Right atrium auricular region (tissue), 2 donors: ENCODE measurements at regions not wholly inside any gene's neighbourhood (a gene's known extent, or its start where the extent isn't known, plus 50 kb on each side); places are given as distances from the start of the nearest gene placed in this dataset.

ENCODE experiments used
- DNase-seq: peaks from one replicate; pipeline ENCODE4 v3.0.0-alpha.2; 2019; ENCODE audit warnings: low spot score
- H3K27ac ChIP-seq, 2 donors: fragments of 200-600 bp; sonication (generic); 1 replicate in 1 of 2; 2 replicates in 1 of 2; pipeline ENCODE4 v1.5.1; 2016 to 2019
- H3K27me3 ChIP-seq, 2 donors: fragments of 200-600 bp; sonication (generic); one replicate each; pipeline versions ENCODE4 v1.5.1 to v1.6.0; 2017 to 2019
- H3K36me3 ChIP-seq: fragments of 200-600 bp; sonication (generic); one replicate; pipeline ENCODE4 v1.5.1; 2016
- H3K4me1 ChIP-seq, 2 donors: fragments of 200-600 bp; sonication (generic); one replicate each; pipeline versions ENCODE4 v1.5.1 to v1.6.0; 2017 to 2019
- H3K4me3 ChIP-seq, 2 donors: fragments of 200-600 bp; sonication (generic); 1 replicate in 1 of 2; 2 replicates in 1 of 2; pipeline ENCODE4 v1.5.1; 2017 to 2019; ENCODE audit warnings: mild to moderate bottlenecking in 1 of 2, moderate library complexity in 1 of 2
- H3K9me3 ChIP-seq, 2 donors: fragments of 200-600 bp; sonication (generic); one replicate each; pipeline ENCODE4 v1.5.1; 2019
- CTCF ChIP-seq, 2 donors: fragments of 200-600 bp; sonication (generic); IDR thresholded peaks; one replicate each; pipeline ENCODE4 v1.5.1; 2019; ENCODE audit warnings: antibody characterized with exemption in 2 of 2

- no peak for TF ChIP-seq CTCF (IDR thresholded peaks at IDR 0.05)
- no peaks in the 10 kb centered on the region for H3K4me1 ChIP-seq
- DNase-seq, result no peak
- H3K36me3 ChIP-seq, result no peaks in the 10 kb centered on the region
- H3K4me3 ChIP-seq, result no peak overlapping the region
- no peaks in the 10 kb centered on the region for H3K27me3 ChIP-seq
- peaks cover 0 to 13% of the 10 kb centered on the region in 2 donors for H3K9me3 ChIP-seq
- H3K27ac ChIP-seq, result no peak overlapping the region
Measured at GRCh38 chr3:118267588-118267987, 767.1 kb downstream of the IGSF11 start.

GRCh38 chr3:118269537-118270125 lies 765.0 kb downstream of the IGSF11 start:
- TF ChIP-seq CTCF (IDR thresholded peaks at IDR 0.05), result no peak
- Histone ChIP-seq H3K9me3 (peaks cover 0 to 13% of the 10 kb centered on the region in 2 donors), H3K36me3 (no peaks in the 10 kb centered on the region), H3K4me1 (no peaks in the 10 kb centered on the region), H3K27me3 (no peaks in the 10 kb centered on the region), H3K4me3 (no peak overlapping the region), H3K27ac (no peak overlapping the region)
- no peak for DNase-seq

- no peak for TF ChIP-seq CTCF (IDR thresholded peaks at IDR 0.05)
- Histone ChIP-seq H3K4me1 (no peaks in the 10 kb centered on the region), H3K27me3 (no peaks in the 10 kb centered on the region)
Measured at GRCh38 chr3:118272991-118273390, 761.7 kb downstream of the IGSF11 start.

GRCh38 chr3:118277814-118278213 lies 756.8 kb downstream of the IGSF11 start:
- Histone ChIP-seq H3K4me3 (no peak overlapping the region), H3K27ac (no peak overlapping the region), H3K4me1 (no peaks in the 10 kb centered on the region), H3K27me3 (no peaks in the 10 kb centered on the region), H3K9me3 (no peaks in the 10 kb centered on the region), H3K36me3 (no peaks in the 10 kb centered on the region)
- no peak for DNase-seq
- no peak for TF ChIP-seq CTCF (IDR thresholded peaks at IDR 0.05)

More at GRCh38 chr3:118272991-118273390, 761.7 kb downstream of the IGSF11 start:
- Histone ChIP-seq H3K9me3 (no peaks in the 10 kb centered on the region), H3K36me3 (no peaks in the 10 kb centered on the region), H3K27ac (no peak overlapping the region), H3K4me3 (no peak overlapping the region)
- no peak for DNase-seq

- Histone ChIP-seq H3K36me3 (no peaks in the 10 kb centered on the region), H3K4me1 (no peaks in the 10 kb centered on the region), H3K27ac (no peak overlapping the region), H3K9me3 (no peaks in the 10 kb centered on the region), H3K4me3 (no peak overlapping the region), H3K27me3 (no peaks in the 10 kb centered on the region)
- DNase-seq, result no peak
- TF ChIP-seq CTCF (IDR thresholded peaks at IDR 0.05), result no peak
Measured at GRCh38 chr3:118292841-118293240, 741.8 kb downstream of the IGSF11 start.

GRCh38 chr3:118298133-118298532 lies 736.5 kb downstream of the IGSF11 start:
- H3K27me3 ChIP-seq, result no peaks in the 10 kb centered on the region
- H3K9me3 ChIP-seq, result no peaks in the 10 kb centered on the region
- H3K4me1 ChIP-seq, result no peaks in the 10 kb centered on the region
- no peak overlapping the region for H3K27ac ChIP-seq
- no peak for DNase-seq
- TF ChIP-seq CTCF (IDR thresholded peaks at IDR 0.05), result no peak
- no peaks in the 10 kb centered on the region for H3K36me3 ChIP-seq
- H3K4me3 ChIP-seq, result no peak overlapping the region
